NT2/D1 (cell line): ENCODE measurements at regions not wholly inside any gene's neighbourhood (a gene's known extent, or its start where the extent isn't known, plus 50 kb on each side); places are given as distances from the start of the nearest gene placed in this dataset.

Experiments used
- DNase-seq: peaks from one replicate; pipeline ENCODE4 v3.0.0-alpha.2; 2011; ENCODE audit warnings: low read depth, low spot score
- H3K27me3 ChIP-seq: 2 replicates; pipeline ENCODE4 v1.6.0; 2011; ENCODE audit warnings: mild to moderate bottlenecking; ENCODE audit not compliant: insufficient read length, insufficient read depth
- H3K36me3 ChIP-seq: 2 replicates; pipeline ENCODE4 v1.6.1; 2011; ENCODE audit warnings: mild to moderate bottlenecking, low read length, mixed read lengths; ENCODE audit not compliant: insufficient read depth, insufficient read length
- H3K4me1 ChIP-seq: 2 replicates; pipeline ENCODE4 v1.5.1; 2011; ENCODE audit not compliant: insufficient read depth, insufficient read length
- H3K4me3 ChIP-seq: 2 replicates; pipeline ENCODE4 v1.5.1; 2011; ENCODE audit warnings: low read depth; ENCODE audit not compliant: insufficient read length
- H3K9ac ChIP-seq: 2 replicates; pipeline ENCODE4 v1.6.0; 2011; ENCODE audit warnings: low read depth; ENCODE audit not compliant: insufficient read length
- H3K9me3 ChIP-seq: 2 replicates; pipeline ENCODE4 v1.5.1; 2011; ENCODE audit warnings: mild to moderate bottlenecking, low read length; ENCODE audit not compliant: insufficient read depth
- SUZ12 ChIP-seq: IDR thresholded peaks from 2 replicates; pipeline ENCODE4 v1.6.1; 2011; ENCODE audit not compliant: insufficient read length, insufficient read depth; ENCODE audit errors: extremely low read depth
- YY1 ChIP-seq: IDR thresholded peaks from 2 replicates; pipeline ENCODE4 v1.6.1; 2011; ENCODE audit not compliant: insufficient read length, insufficient read depth
- ZNF274 ChIP-seq: IDR thresholded peaks from 2 replicates; pipeline ENCODE4 v1.6.1; 2011; ENCODE audit warnings: mild to moderate bottlenecking, low read depth, low read length

GRCh38 chr9:80797831-80798688 is 891.3 kb downstream of the TLE1 start:
- no peak overlapping the region for H3K9ac ChIP-seq
- H3K4me1 ChIP-seq: no peaks in the 10 kb centered on the region
- no peaks in the 10 kb centered on the region for H3K27me3 ChIP-seq
- TF ChIP-seq YY1 (no peak), SUZ12 (no peak), ZNF274 (no peak)
- no peak overlapping the region for H3K4me3 ChIP-seq
- DNase-seq: no peak
- no peaks in the 10 kb centered on the region for H3K36me3 ChIP-seq
- no peaks in the 10 kb centered on the region for H3K9me3 ChIP-seq

GRCh38 chr9:80797101-80797829 is 892.1 kb downstream of the TLE1 start:
- Histone ChIP-seq H3K9ac (no peak overlapping the region), H3K4me3 (no peak overlapping the region), H3K27me3 (no peaks in the 10 kb centered on the region), H3K9me3 (no peaks in the 10 kb centered on the region), H3K4me1 (no peaks in the 10 kb centered on the region), H3K36me3 (no peaks in the 10 kb centered on the region)
- TF ChIP-seq SUZ12 (no peak), YY1 (no peak), ZNF274 (no peak)
- no peak for DNase-seq

DNA sequence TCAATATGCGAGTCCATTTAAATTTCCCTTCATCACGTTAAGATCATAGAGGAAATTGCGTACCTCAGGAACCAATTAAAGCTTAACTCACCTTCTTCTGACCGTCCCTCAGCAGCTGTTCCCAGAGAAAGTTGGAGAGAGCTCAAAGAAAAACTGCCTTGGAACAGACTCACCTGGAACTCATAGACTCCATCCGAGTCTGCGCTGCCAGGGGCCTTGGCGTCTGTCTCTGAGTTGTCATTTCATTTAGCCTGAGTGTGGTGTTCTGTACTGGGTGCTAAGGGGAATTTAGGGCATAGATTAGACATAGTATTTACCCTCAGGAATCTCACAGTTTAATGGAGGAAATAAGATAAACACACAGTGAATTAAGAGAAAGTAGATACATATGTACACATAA is 892.7 kb downstream of the TLE1 start:
- Histone ChIP-seq H3K9me3 (no peaks in the 10 kb centered on the region), H3K9ac (no peak overlapping the region), H3K4me1 (no peaks in the 10 kb centered on the region), H3K36me3 (no peaks in the 10 kb centered on the region), H3K27me3 (no peaks in the 10 kb centered on the region), H3K4me3 (no peak overlapping the region)
- TF ChIP-seq YY1 (no peak), SUZ12 (no peak), ZNF274 (no peak)
- no peak for DNase-seq

- Histone ChIP-seq H3K4me3 (no peak overlapping the region), H3K36me3 (no peaks in the 10 kb centered on the region), H3K9me3 (no peaks in the 10 kb centered on the region), H3K27me3 (no peaks in the 10 kb centered on the region), H3K4me1 (no peaks in the 10 kb centered on the region), H3K9ac (no peak overlapping the region)
- no peak for DNase-seq
- TF ChIP-seq YY1 (no peak), ZNF274 (no peak), SUZ12 (no peak)
Measured at GRCh38 chr9:80794197-80794596, 895.1 kb downstream of the TLE1 start.

DNA sequence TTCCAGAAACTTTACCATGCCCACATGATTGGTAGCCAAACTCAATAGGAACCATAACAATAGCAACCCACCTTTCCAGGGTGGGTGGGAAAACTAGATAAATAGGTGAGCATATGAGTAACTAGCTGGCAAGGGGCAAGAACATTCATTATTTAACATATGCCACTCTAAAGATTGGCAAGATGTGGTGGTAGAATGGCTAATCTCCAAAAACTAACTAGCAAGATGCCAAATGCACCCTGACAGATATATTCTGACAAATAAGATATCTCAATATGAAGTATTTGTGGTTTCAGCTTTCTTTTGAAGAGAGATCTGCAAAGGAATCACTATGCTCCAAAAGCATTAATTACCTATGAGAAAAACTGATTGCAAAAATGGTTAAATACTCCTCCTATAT is 895.6 kb downstream of the TLE1 start:
- H3K9me3 ChIP-seq: no peaks in the 10 kb centered on the region
- no peaks in the 10 kb centered on the region for H3K4me1 ChIP-seq
- TF ChIP-seq SUZ12: no peak
- no peak for TF ChIP-seq ZNF274
- TF ChIP-seq YY1: no peak
- H3K4me3 ChIP-seq: no peak overlapping the region
- no peak overlapping the region for H3K9ac ChIP-seq
- DNase-seq: no peak
- H3K36me3 ChIP-seq: no peaks in the 10 kb centered on the region
- H3K27me3 ChIP-seq: no peaks in the 10 kb centered on the region

DNA sequence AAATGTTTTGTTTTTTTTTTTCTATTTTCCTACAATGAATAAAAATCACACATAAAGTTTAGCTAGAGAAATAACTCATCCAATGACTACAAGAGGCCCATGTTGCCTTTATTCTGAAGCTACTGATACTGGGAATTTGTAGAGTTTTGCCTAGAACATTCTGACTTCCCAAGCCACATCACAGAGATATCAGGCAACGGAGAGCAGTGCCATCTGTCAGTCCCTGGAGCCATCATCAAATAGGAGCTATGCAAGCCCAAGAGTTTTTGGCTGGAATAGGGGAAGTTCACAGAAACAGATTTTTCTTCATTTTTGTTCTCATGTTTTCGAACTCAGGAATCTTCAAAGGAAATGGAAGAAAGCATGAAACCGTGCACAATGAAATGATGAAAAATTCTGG is 896.6 kb downstream of the TLE1 start:
- no peak for DNase-seq
- no peak overlapping the region for H3K4me3 ChIP-seq
- no peaks in the 10 kb centered on the region for H3K9me3 ChIP-seq
- no peaks in the 10 kb centered on the region for H3K4me1 ChIP-seq
- no peak for TF ChIP-seq YY1
- no peak for TF ChIP-seq ZNF274
- TF ChIP-seq SUZ12: no peak
- H3K27me3 ChIP-seq: no peaks in the 10 kb centered on the region
- H3K36me3 ChIP-seq: no peaks in the 10 kb centered on the region
- H3K9ac ChIP-seq: no peak overlapping the region

DNA sequence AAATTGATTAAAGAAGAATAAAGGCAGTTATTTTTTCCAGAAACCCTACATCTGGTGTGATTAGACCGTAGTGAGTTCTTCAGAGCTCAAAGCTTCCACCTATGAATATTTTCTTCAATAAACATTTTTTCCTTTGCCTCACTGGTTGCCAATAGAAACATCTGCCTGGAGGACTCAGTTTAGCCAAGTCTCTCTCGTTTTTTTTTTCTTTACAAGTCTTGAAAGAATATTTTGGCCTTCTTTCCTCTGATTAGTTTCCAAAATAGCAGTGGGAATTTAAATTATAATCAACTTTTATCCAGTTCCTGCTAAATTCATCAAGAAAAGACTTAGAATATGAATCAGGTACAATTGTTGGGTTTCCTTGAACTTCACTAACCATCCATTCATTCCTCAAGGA is 897.5 kb downstream of the TLE1 start:
- Histone ChIP-seq H3K4me1 (no peaks in the 10 kb centered on the region), H3K9me3 (no peaks in the 10 kb centered on the region)

More for the DNA sequence above, 897.5 kb downstream of the TLE1 start:
- TF ChIP-seq YY1 (no peak), ZNF274 (no peak), SUZ12 (no peak)
- Histone ChIP-seq H3K36me3 (no peaks in the 10 kb centered on the region), H3K9ac (no peak overlapping the region), H3K27me3 (no peaks in the 10 kb centered on the region), H3K4me3 (no peak overlapping the region)
- no peak for DNase-seq
